Endothelial cell of umbilical vein (primary cell): ENCODE measurements at regions not wholly inside any gene's neighbourhood (a gene's known extent, or its start where the extent isn't known, plus 50 kb on each side); places are given as distances from the start of the nearest gene placed in this dataset.
A peak's percentile ranks its signal among the peaks of the same experiment; 100 is the strongest.

ENCODE experiments used
- BruUV-seq: library from RNA; stranded (reverse); fragments of 400-500 nt; replicated peaks from 2 replicates; lab custom pipeline; 2021; lab: Mats Ljungman, UMichigan
- CTCF ChIA-PET: fragments of 300-600, 350-600 bp; sonication (Branson Sonifier 250); formaldehyde crosslinking; loops from one replicate; lab custom pipeline; 2021; ENCODE audit warnings: antibody characterized with exemption, inconsistent platforms; lab: Charles Lee
- POLR2A ChIA-PET: fragments of 300-600, 350-600 bp; sonication (Branson Sonifier 250); formaldehyde crosslinking; loops from one replicate; lab custom pipeline; 2021; ENCODE audit warnings: antibody characterized with exemption, inconsistent platforms; lab: Charles Lee
- DNase-seq: peaks from one replicate; pipeline ENCODE4 v3.0.0-alpha.2; 2011; ENCODE audit warnings: low read depth, low spot score
- FAIRE-seq: peaks from 2 replicates; lab custom pipeline; 2011; peaks lifted over from hg19 to GRCh38; lab: Jason Lieb, UNC
- H2AFZ ChIP-seq: 2 replicates; pipeline ENCODE4 v1.6.0; 2012; ENCODE audit warnings: low read depth, low read length, control low read depth, inconsistent platforms
- H3K27ac ChIP-seq: 2 replicates; pipeline ENCODE4 v1.5.1; 2011; ENCODE audit warnings: low read depth, mild to moderate bottlenecking, control low read depth, low read length, moderate library complexity; ENCODE audit not compliant: insufficient read depth
- H3K27me3 ChIP-seq, 2 experiments: 2 replicates each; pipeline versions ENCODE4 v1.6.0 to v1.6.1; 2011; ENCODE audit warnings: low read length in 2 of 2, mixed read lengths in 1 of 2; ENCODE audit not compliant: control insufficient read depth in 2 of 2, insufficient read depth in 2 of 2
- H3K36me3 ChIP-seq, 2 experiments: 2 replicates in 1 of 2; 3 replicates in 1 of 2; pipeline ENCODE4 v1.5.1; 2011; ENCODE audit warnings: low read length in 2 of 2, mild to moderate bottlenecking in 1 of 2, moderate library complexity in 1 of 2; ENCODE audit not compliant: control insufficient read depth in 2 of 2, insufficient read depth in 2 of 2; ENCODE audit errors: extremely low read depth in 1 of 2
- H3K4me1 ChIP-seq: 3 replicates; pipeline ENCODE4 v1.5.1; 2011; ENCODE audit warnings: mild to moderate bottlenecking, low read length; ENCODE audit not compliant: control insufficient read depth, insufficient read depth; ENCODE audit errors: extremely low read depth
- H3K4me2 ChIP-seq: 2 replicates; pipeline ENCODE4 v1.6.1; 2011; ENCODE audit warnings: low read length, control low read depth, mixed read lengths; ENCODE audit not compliant: insufficient read depth
- H3K4me3 ChIP-seq, 3 experiments: fragments of 200-600 bp in 1 of 3; sonication (generic), shearing (Covaris generic) in 1 of 3; replicated peaks in 1 of 3; 2 replicates each; pipeline ENCODE4 v1.5.1; 2011 to 2016; ENCODE audit warnings: control low read depth in 3 of 3, low read length in 3 of 3, mild to moderate bottlenecking in 2 of 3, inconsistent platforms in 1 of 3, low read depth in 1 of 3, moderate library complexity in 1 of 3; ENCODE audit not compliant: insufficient read depth in 1 of 3
- H3K79me2 ChIP-seq: 2 replicates; pipeline ENCODE4 v1.6.0; 2012; ENCODE audit warnings: low read length, inconsistent platforms; ENCODE audit not compliant: control insufficient read depth, insufficient read depth
- H3K9ac ChIP-seq: replicated peaks from 2 replicates; pipeline ENCODE3; 2011; ENCODE audit warnings: low read length, control low read depth; ENCODE audit not compliant: insufficient read depth; ENCODE audit errors: extremely low read depth
- H3K9me1 ChIP-seq: replicated peaks from 3 replicates; pipeline ENCODE4 v1.6.0; 2011; ENCODE audit warnings: mild to moderate bottlenecking, low read length; ENCODE audit not compliant: control insufficient read depth, insufficient read depth; ENCODE audit errors: extremely low read depth
- H3K9me3 ChIP-seq: replicated peaks from 2 replicates; pipeline ENCODE4 v1.5.1; 2012; ENCODE audit warnings: low read length, inconsistent platforms; ENCODE audit not compliant: control insufficient read depth, insufficient read depth
- H4K20me1 ChIP-seq: replicated peaks from 2 replicates; pipeline ENCODE3; 2011; ENCODE audit warnings: mild to moderate bottlenecking, low read length; ENCODE audit not compliant: control insufficient read depth, insufficient read depth; ENCODE audit errors: extremely low read depth
- EZH2 ChIP-seq: IDR thresholded peaks from 2 replicates; pipeline ENCODE4 v1.6.1; 2012; ENCODE audit warnings: borderline replicate concordance, low read depth, mild to moderate bottlenecking, moderate library complexity, low read length, inconsistent platforms; ENCODE audit not compliant: severe bottlenecking
- FOS ChIP-seq: IDR thresholded peaks from 2 replicates; pipeline ENCODE4 v1.6.1; 2011; ENCODE audit warnings: mild to moderate bottlenecking, low read length, moderate library complexity, borderline replicate concordance; ENCODE audit not compliant: insufficient read depth
- GATA2 ChIP-seq: IDR thresholded peaks from 2 replicates; pipeline ENCODE4 v1.7.0; 2011; ENCODE audit warnings: low read depth, mild to moderate bottlenecking, moderate library complexity, mixed read lengths, low read length; ENCODE audit not compliant: insufficient read length, insufficient read depth
- JUN ChIP-seq: IDR thresholded peaks from 2 replicates; pipeline ENCODE4 v1.6.1; 2011; ENCODE audit warnings: borderline replicate concordance, low read depth; ENCODE audit not compliant: insufficient read length, insufficient read depth
- MYC ChIP-seq: IDR thresholded peaks from one replicate; pipeline ENCODE4 v1.6.1; 2011; ENCODE audit warnings: mild to moderate bottlenecking, low read depth, low read length
- POLR2A ChIP-seq: IDR thresholded peaks from 2 replicates; pipeline ENCODE4 v1.6.1; 2012; ENCODE audit warnings: low read depth, mild to moderate bottlenecking, control low read depth, low read length
- POLR2AphosphoS5 ChIP-seq: IDR thresholded peaks from 2 replicates; pipeline ENCODE4 v1.6.1; 2012; ENCODE audit warnings: low read depth, mild to moderate bottlenecking, control low read depth, low read length, moderate library complexity; ENCODE audit not compliant: insufficient read depth
- dilution Hi-C: fragments of 300-500 bp; cut with MboI; formaldehyde crosslinking; loops from one replicate; pipeline ENCODE4 v1.15.0; 2019; ENCODE audit warnings: low sequenced_read_pairs; ENCODE audit not compliant: extremely low pct_ligation_motif_present
- intact Hi-C: fragments of 100-400 bp; cut with micrococcal nuclease; formaldehyde crosslinking; loops from one replicate; pipeline ENCODE4 v1.10.0; 2022
- TF ChIP-seq, protein P1 (sequence below): IDR thresholded peaks from 2 replicates; pipeline ENCODE4 v1.6.1; 2011; ENCODE audit not compliant: insufficient read depth, insufficient read length
- TF ChIP-seq, protein P2 (sequence below), 2 donors: IDR thresholded peaks; 1 replicate in 1 of 2; 2 replicates in 1 of 2; pipeline ENCODE4 v1.5.1; 2011; ENCODE audit warnings: low read length in 2 of 2, mild to moderate bottlenecking in 2 of 2, moderate library complexity in 2 of 2, control low read depth in 1 of 2, inconsistent platforms in 1 of 2, low read depth in 1 of 2; ENCODE audit not compliant: insufficient read depth in 1 of 2; ENCODE audit errors: extremely low read depth in 1 of 2

DNA sequence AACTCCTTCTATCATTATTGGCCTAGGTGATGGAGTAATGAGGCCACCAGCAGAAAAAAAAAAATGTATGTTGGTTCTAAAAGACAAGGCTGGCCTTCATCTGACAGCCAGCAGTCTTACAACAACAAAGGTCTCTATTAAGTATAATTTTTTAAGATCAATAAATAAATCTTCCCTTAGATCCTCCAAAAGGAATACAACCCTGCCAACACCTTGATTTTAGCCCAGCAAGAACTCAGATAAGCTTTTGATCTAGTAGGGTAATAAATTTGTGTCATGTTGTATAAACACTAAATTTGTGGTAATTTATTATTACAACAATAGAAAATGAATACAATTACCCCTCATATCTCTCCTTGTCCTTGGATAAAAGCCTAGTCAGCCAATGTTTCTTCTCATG is 633.2 kb upstream of the FAM174A start:
- H3K27me3 ChIP-seq = no peaks in the 10 kb centered on the region
- H3K4me1 ChIP-seq = peaks cover 18% of the 10 kb centered on the region
- TF ChIP-seq, protein P1, sequence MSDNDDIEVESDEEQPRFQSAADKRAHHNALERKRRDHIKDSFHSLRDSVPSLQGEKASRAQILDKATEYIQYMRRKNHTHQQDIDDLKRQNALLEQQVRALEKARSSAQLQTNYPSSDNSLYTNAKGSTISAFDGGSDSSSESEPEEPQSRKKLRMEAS = no peak
- TF ChIP-seq JUN = no peak
- BruUV-seq = no TSS peak
- H3K27ac ChIP-seq = no peak overlapping the region
- H3K9ac ChIP-seq = no peak overlapping the region
- no peak overlapping the region for H3K4me2 ChIP-seq
- DNase-seq = peak; percentile 4
- no peaks in the 10 kb centered on the region for H3K9me1 ChIP-seq
- no peak overlapping the region for H3K4me3 ChIP-seq
- no peaks in the 10 kb centered on the region for H3K36me3 ChIP-seq
- intact Hi-C loops = loop anchor here (2.0 kb wide), 1 partner anchor 131 kb away; no protein-coding TSS in a partner anchor
- CTCF ChIA-PET = no interaction called here
- dilution Hi-C loops = no loop called here
- H3K79me2 ChIP-seq = no peaks in the 10 kb centered on the region
- POLR2A ChIA-PET = no interaction called here
- no peak for FAIRE-seq
- H2AFZ ChIP-seq = no peak overlapping the region
- H4K20me1 ChIP-seq = no peaks in the 10 kb centered on the region
- H3K9me3 ChIP-seq = no peaks in the 10 kb centered on the region

DNA sequence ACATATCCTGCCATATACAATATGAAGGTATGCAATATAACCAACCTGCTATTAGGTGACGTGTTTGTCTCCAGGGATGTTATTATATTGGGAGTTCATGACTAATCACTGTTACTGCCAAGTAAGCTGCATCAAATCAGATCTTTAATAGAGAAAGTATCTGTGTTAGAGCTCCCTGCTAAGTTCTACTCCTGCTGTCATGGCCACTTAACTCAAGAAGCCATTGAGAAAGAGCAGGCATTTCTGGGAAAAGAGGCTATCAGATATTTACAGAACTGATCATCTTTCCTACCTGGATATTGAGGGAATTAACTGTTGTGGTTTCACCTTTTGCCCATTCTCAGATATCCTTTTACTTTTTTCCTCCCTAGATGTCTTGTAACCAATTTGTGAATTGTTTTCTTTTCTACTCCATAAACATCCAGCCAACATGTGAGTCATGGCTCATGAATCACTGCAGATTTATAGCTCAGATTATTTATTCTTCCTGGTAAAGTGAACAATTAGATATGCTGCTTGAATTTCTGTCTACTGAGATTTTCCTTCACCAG is 634.8 kb upstream of the FAM174A start:
- Histone ChIP-seq H3K9ac (peak overlapping the region; percentile 65), H3K27me3 (no peaks in the 10 kb centered on the region), H4K20me1 (no peaks in the 10 kb centered on the region), H3K4me2 (peak overlapping the region; percentile 89), H3K79me2 (no peaks in the 10 kb centered on the region), H3K9me3 (no peaks in the 10 kb centered on the region), H3K4me3 (peak overlapping the region in 1 of 3 experiments; percentile 35), H3K36me3 (no peaks in the 10 kb centered on the region), H2AFZ (peak overlapping the region; percentile 63), H3K27ac (peak overlapping the region; percentile 88), H3K4me1 (peaks cover 18% of the 10 kb centered on the region), H3K9me1 (no peaks in the 10 kb centered on the region)
- BruUV-seq = no TSS peak
- TF ChIP-seq, protein P2, sequence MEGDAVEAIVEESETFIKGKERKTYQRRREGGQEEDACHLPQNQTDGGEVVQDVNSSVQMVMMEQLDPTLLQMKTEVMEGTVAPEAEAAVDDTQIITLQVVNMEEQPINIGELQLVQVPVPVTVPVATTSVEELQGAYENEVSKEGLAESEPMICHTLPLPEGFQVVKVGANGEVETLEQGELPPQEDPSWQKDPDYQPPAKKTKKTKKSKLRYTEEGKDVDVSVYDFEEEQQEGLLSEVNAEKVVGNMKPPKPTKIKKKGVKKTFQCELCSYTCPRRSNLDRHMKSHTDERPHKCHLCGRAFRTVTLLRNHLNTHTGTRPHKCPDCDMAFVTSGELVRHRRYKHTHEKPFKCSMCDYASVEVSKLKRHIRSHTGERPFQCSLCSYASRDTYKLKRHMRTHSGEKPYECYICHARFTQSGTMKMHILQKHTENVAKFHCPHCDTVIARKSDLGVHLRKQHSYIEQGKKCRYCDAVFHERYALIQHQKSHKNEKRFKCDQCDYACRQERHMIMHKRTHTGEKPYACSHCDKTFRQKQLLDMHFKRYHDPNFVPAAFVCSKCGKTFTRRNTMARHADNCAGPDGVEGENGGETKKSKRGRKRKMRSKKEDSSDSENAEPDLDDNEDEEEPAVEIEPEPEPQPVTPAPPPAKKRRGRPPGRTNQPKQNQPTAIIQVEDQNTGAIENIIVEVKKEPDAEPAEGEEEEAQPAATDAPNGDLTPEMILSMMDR (IDR thresholded peaks at IDR 0.05; ENCODE audit: extremely low read depth in 1 of 2, insufficient read depth in 1 of 2, low read depth in 1 of 2, low read length in 2 of 2) = no peak
- TF ChIP-seq, protein P1 = no peak
- TF ChIP-seq EZH2 (no peak), POLR2AphosphoS5 (peak; percentile 57), MYC (no peak), JUN (peak; percentile 90), FOS (peak; percentile 94), POLR2A (no peak), GATA2 (peak; percentile 92)
- FAIRE-seq = peak; percentile 88
- ChIA-PET POLR2A (no interaction called here), CTCF (interaction anchor here (0.8 to 1.3 kb wide), 5 partner anchors 16 to 795 kb away, joined by 3 to 9 read pairs (median 5); no protein-coding TSS in a partner anchor)
- peak; percentile 95 for DNase-seq
- intact Hi-C loops (loop anchor here (2.0 kb wide), 1 partner anchor 130 kb away; no protein-coding TSS in a partner anchor), dilution Hi-C loops (no loop called here)
